WTC11 (cell line): ENCODE measurements at regions not wholly inside any gene's neighbourhood (a gene's known extent, or its start where the extent isn't known, plus 50 kb on each side); places are given as distances from the start of the nearest gene placed in this dataset.

Experiments used
- CTCF ChIP-seq: fragments of 200-600 bp; IDR thresholded peaks from 2 replicates; pipeline ENCODE4 v1.8.0; 2022; ENCODE audit warnings: antibody characterized with exemption
- E2F4 ChIP-seq: sonication (generic); formaldehyde crosslinking; IDR thresholded peaks from 2 replicates; pipeline ENCODE4 v1.8.1; 2022; ENCODE audit warnings: low read depth, mild to moderate bottlenecking, moderate library complexity, missing genetic modification reagents, borderline replicate concordance
- FOXJ3 ChIP-seq: sonication (generic); formaldehyde crosslinking; IDR thresholded peaks from 2 replicates; pipeline ENCODE4 v1.9.0; 2021; ENCODE audit warnings: missing genetic modification reagents, mild to moderate bottlenecking, borderline replicate concordance
- FOXK1 ChIP-seq: sonication (generic); formaldehyde crosslinking; IDR thresholded peaks from 2 replicates; pipeline ENCODE4 v1.8.0; 2022; ENCODE audit warnings: mild to moderate bottlenecking, moderate library complexity, missing genetic modification reagents
- JAZF1 ChIP-seq: fragments of 250-450 bp; sonication (Bioruptor Pico); IDR thresholded peaks from 2 replicates; pipeline ENCODE4 v1.9.0; 2021; ENCODE audit warnings: moderate library complexity, mild to moderate bottlenecking, inconsistent platforms
- MAX ChIP-seq: sonication (generic); formaldehyde crosslinking; IDR thresholded peaks from 2 replicates; pipeline ENCODE4 v1.8.0; 2022; ENCODE audit warnings: mild to moderate bottlenecking, missing genetic modification reagents
- MXD4 ChIP-seq: fragments of 250-450 bp; sonication (Bioruptor Pico); IDR thresholded peaks from 2 replicates; pipeline ENCODE4 v1.8.0; 2021; ENCODE audit warnings: mild to moderate bottlenecking, moderate library complexity, borderline replicate concordance
- NR3C1 ChIP-seq: sonication (generic); formaldehyde crosslinking; conservative IDR thresholded peaks from 2 replicates; pipeline ENCODE4 v1.8.1; 2023; ENCODE audit warnings: low read depth, mild to moderate bottlenecking, missing genetic modification reagents
- PRDM15 ChIP-seq: sonication (generic); formaldehyde crosslinking; IDR thresholded peaks from 2 replicates; pipeline ENCODE4 v1.8.0; 2022; ENCODE audit warnings: missing genetic modification reagents
- SP1 ChIP-seq: sonication (generic); formaldehyde crosslinking; conservative IDR thresholded peaks from 2 replicates; pipeline ENCODE4 v1.8.1; 2022; ENCODE audit warnings: missing genetic modification reagents
- TCF7 ChIP-seq: sonication (generic); formaldehyde crosslinking; IDR thresholded peaks from 2 replicates; pipeline ENCODE4 v1.8.0; 2022; ENCODE audit warnings: mild to moderate bottlenecking, low read depth, missing genetic modification reagents, moderate library complexity
- ZNF121 ChIP-seq: sonication (generic); formaldehyde crosslinking; IDR thresholded peaks from 2 replicates; pipeline ENCODE4 v1.8.0; 2023; ENCODE audit warnings: missing genetic modification reagents
- ZNF317 ChIP-seq: sonication (generic); formaldehyde crosslinking; IDR thresholded peaks from 2 replicates; pipeline ENCODE4 v1.8.1; 2023; ENCODE audit warnings: low read depth, mild to moderate bottlenecking, moderate library complexity, missing genetic modification reagents, borderline replicate concordance
- ZSCAN18 ChIP-seq: fragments of 250-450 bp; sonication (Bioruptor Pico); IDR thresholded peaks from 2 replicates; pipeline ENCODE4 v2.1.2; 2022; ENCODE audit warnings: mild to moderate bottlenecking, moderate library complexity

GRCh38 chr4:189440716-189441115 is 500.0 kb upstream of the FRG1 start:
- no peak for TF ChIP-seq E2F4
- no peak for TF ChIP-seq CTCF
- no peak for TF ChIP-seq ZSCAN18 (CRISPR knock-in tag)
- no peak for TF ChIP-seq NR3C1 (CRISPR knock-in tag)
- TF ChIP-seq TCF7 (CRISPR knock-in tag) = no peak
- no peak for TF ChIP-seq SP1
- no peak for TF ChIP-seq ZNF121 (CRISPR knock-in tag)
- TF ChIP-seq MXD4 = no peak
- no peak for TF ChIP-seq MAX (CRISPR knock-in tag)
- TF ChIP-seq JAZF1 = no peak
- no peak for TF ChIP-seq ZNF317 (CRISPR knock-in tag)
- no peak for TF ChIP-seq FOXJ3 (CRISPR knock-in tag)
- no peak for TF ChIP-seq FOXK1
- TF ChIP-seq PRDM15 = no peak
